HepG2 (cell line): ENCODE measurements at regions not wholly inside any gene's neighbourhood (a gene's known extent, or its start where the extent isn't known, plus 50 kb on each side); places are given as distances from the start of the nearest gene placed in this dataset.
A peak's percentile ranks its signal among the peaks of the same experiment; 100 is the strongest.

Source experiments
- E2F1 ChIP-seq: sonication (generic); formaldehyde crosslinking; IDR thresholded peaks from 2 replicates; pipeline ENCODE4 v1.5.0; 2020; ENCODE audit warnings: missing genetic modification reagents
- ZFX ChIP-seq: sonication (generic); formaldehyde crosslinking; IDR thresholded peaks from 2 replicates; pipeline ENCODE4 v1.4.0; 2020; ENCODE audit warnings: mild to moderate bottlenecking, low read depth, missing genetic modification reagents, moderate library complexity
- ZNF12 ChIP-seq: sonication (generic); formaldehyde crosslinking; IDR thresholded peaks from 2 replicates; pipeline ENCODE4 v1.5.0; 2020; ENCODE audit warnings: missing genetic modification reagents
- ZNF501 ChIP-seq: sonication (generic); formaldehyde crosslinking; IDR thresholded peaks from 2 replicates; pipeline ENCODE4 v1.5.1; 2020; ENCODE audit warnings: mild to moderate bottlenecking, moderate library complexity, missing genetic modification reagents
- ZNF687 ChIP-seq: sonication (generic); formaldehyde crosslinking; IDR thresholded peaks from 2 replicates; pipeline ENCODE4 v1.5.1; 2020; ENCODE audit warnings: mild to moderate bottlenecking, missing genetic modification reagents, moderate library complexity

- TF ChIP-seq E2F1 = no peak
- TF ChIP-seq ZNF687 (CRISPR knock-in tag) = peak; percentile 60
- 0 out of 2 replicates have a peak, but pooled peaks have one; percentile 22 for TF ChIP-seq ZNF501 (CRISPR knock-in tag)
- TF ChIP-seq ZNF12 = peak; percentile 92
- TF ChIP-seq ZFX (CRISPR knock-in tag) = peak; percentile 63; the same call in 1 of the 2 replicates
These were observed 73.8 kb upstream of the HAAO start (continued) for GRCh38 chr2:42865884-42866881.
